HFFc6 (cell line): ENCODE measurements at regions not wholly inside any gene's neighbourhood (a gene's known extent, or its start where the extent isn't known, plus 50 kb on each side); places are given as distances from the start of the nearest gene placed in this dataset.
"Not testable (repeated sequence)": the region's sequence is repeated elsewhere in the genome, so short reads cannot be mapped to it uniquely, and the experiment has no call there.

ENCODE experiments used
- DNase-seq: peaks from one replicate; pipeline ENCODE4 v3.0.0-alpha.2; 2018
- H3K27ac Mint-ChIP-seq: 2 replicates; pipeline ENCODE4 v1.8.0; 2020; ENCODE audit warnings: mild to moderate bottlenecking, mixed read lengths
- H3K27me3 Mint-ChIP-seq: 2 replicates; pipeline ENCODE4 v1.8.0; 2021; ENCODE audit warnings: mild to moderate bottlenecking, moderate library complexity, mixed read lengths; ENCODE audit not compliant: insufficient read depth
- H3K36me3 Mint-ChIP-seq: 2 replicates; pipeline ENCODE4 v1.8.0; 2021; ENCODE audit warnings: low read depth, mixed read lengths
- H3K4me1 Mint-ChIP-seq: 2 replicates; pipeline ENCODE4 v1.8.0; 2020; ENCODE audit warnings: low read depth, mixed read lengths
- H3K4me3 Mint-ChIP-seq: 2 replicates; pipeline ENCODE4 v1.8.0; 2020; ENCODE audit warnings: mild to moderate bottlenecking, moderate library complexity, mixed read lengths
- H3K9me3 Mint-ChIP-seq: 2 replicates; pipeline ENCODE4 v1.8.0; 2020; ENCODE audit warnings: mild to moderate bottlenecking, mixed read lengths
- CTCF ChIP-seq: fragments of 200-600 bp; sonication (generic); IDR thresholded peaks from 2 replicates; pipeline ENCODE4 v1.5.0; 2021; ENCODE audit warnings: antibody characterized with exemption, mild to moderate bottlenecking

GRCh38 chr12:89194683-89195082 is 157.6 kb downstream of the DUSP6 start:
- H3K36me3 Mint-ChIP-seq: peaks cover under 1% of the 10 kb centered on the region; the same call in 1 of the 2 replicates
- no peaks in the 10 kb centered on the region; the same call in 1 of the 2 replicates for H3K27me3 Mint-ChIP-seq
- no peaks in the 10 kb centered on the region for H3K4me1 Mint-ChIP-seq
- no peak for TF ChIP-seq CTCF
- no peak overlapping the region for H3K27ac Mint-ChIP-seq
- no peak for DNase-seq
- H3K9me3 Mint-ChIP-seq: peaks cover 4% of the 10 kb centered on the region
- H3K4me3 Mint-ChIP-seq: no peak overlapping the region

- Mint-ChIP-seq H3K4me1 (no peaks in the 10 kb centered on the region), H3K4me3 (no peak overlapping the region), H3K36me3 (peaks cover 15% of the 10 kb centered on the region), H3K27ac (peak overlapping the region; percentile 57), H3K9me3 (peaks cover 19% of the 10 kb centered on the region), H3K27me3 (no peaks in the 10 kb centered on the region)
- no peak for TF ChIP-seq CTCF
- DNase-seq: peak; percentile 23
These were observed 159.9 kb downstream of the DUSP6 start for GRCh38 chr12:89192429-89192828.

DNA sequence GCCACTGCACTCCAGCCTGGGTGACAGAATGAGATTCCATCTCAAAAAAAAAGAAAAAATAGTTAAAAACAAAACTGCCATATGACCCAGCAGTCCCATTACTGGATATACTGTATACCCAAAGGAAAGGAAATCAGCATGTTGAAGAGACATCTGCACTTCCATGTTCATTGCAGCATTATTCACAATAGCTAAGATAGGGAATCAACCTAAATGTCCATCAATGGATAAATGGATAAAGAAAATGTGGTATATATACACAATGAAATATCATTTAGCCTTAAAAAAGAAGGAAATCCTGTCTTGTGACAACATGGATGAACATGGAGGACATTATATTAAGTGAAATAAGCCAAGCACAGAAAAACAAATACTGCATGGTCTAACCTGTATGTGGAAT is 160.7 kb downstream of the DUSP6 start:
- H3K36me3 Mint-ChIP-seq: peaks cover 15% of the 10 kb centered on the region
- DNase-seq, H3K4me3 Mint-ChIP-seq, H3K4me1 Mint-ChIP-seq, H3K27ac Mint-ChIP-seq, H3K27me3 Mint-ChIP-seq: not testable (repeated sequence)
- peaks cover 19% of the 10 kb centered on the region for H3K9me3 Mint-ChIP-seq

DNA sequence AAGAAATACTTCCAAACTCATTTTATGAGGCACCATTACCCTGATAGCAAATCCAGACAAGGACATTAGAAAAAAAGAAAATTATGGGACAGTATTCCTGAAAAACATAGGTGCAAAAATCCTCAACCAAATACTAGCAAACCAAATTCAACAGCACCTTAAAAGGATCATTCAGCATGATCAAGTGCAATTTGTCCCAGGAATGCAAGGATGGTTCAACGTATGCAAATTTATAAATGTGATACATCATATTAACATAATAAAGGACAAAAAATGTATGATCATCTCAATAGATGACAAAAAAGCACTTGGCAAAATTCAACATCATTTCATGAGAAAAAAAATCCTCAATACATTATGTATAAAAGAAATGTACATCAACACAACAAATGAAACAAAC is 162.9 kb downstream of the DUSP6 start:
- H3K27ac Mint-ChIP-seq: no peak overlapping the region
- H3K4me3 Mint-ChIP-seq: no peak overlapping the region
- no peak for DNase-seq
- peaks cover 15% of the 10 kb centered on the region for H3K36me3 Mint-ChIP-seq
- no peaks in the 10 kb centered on the region; the same call in 1 of the 2 replicates for H3K27me3 Mint-ChIP-seq
- TF ChIP-seq CTCF: no peak
- H3K4me1 Mint-ChIP-seq: peaks cover 10% of the 10 kb centered on the region
- H3K9me3 Mint-ChIP-seq: peaks cover 19% of the 10 kb centered on the region

- no peaks in the 10 kb centered on the region; the same call in 1 of the 2 replicates for H3K27me3 Mint-ChIP-seq
- no peak for TF ChIP-seq CTCF
- H3K9me3 Mint-ChIP-seq: peaks cover 19% of the 10 kb centered on the region
- peaks cover 15% of the 10 kb centered on the region for H3K36me3 Mint-ChIP-seq
- H3K4me1 Mint-ChIP-seq: peaks cover 13% of the 10 kb centered on the region
- no peak for DNase-seq
- H3K4me3 Mint-ChIP-seq: no peak overlapping the region
- no peak overlapping the region for H3K27ac Mint-ChIP-seq
These were observed 164.8 kb downstream of the DUSP6 start for GRCh38 chr12:89187507-89187906.

DNA sequence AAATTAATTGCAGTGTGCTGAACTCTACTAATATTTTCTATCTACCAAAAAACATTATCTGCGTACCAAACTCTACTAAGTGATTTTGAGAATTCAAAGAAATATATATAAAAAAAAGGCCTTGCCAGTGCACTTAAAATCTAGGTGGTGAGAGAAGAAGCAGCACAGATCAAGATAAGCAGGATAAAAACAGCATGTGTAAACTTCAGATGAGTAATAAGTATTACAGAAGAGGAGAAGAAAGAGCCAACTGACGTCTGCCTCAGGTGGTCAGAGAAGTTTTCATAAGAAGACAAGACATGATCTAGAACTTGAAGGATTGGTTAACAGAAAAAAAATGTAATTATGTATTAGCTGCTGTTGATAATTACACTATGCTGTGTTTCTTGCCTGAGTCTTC is 166.4 kb downstream of the DUSP6 start:
- TF ChIP-seq CTCF: no peak
- DNase-seq: no peak
- Mint-ChIP-seq H3K4me1 (peaks cover 29% of the 10 kb centered on the region), H3K4me3 (no peak overlapping the region), H3K27me3 (no peaks in the 10 kb centered on the region; the same call in 1 of the 2 replicates), H3K9me3 (peaks cover 19% of the 10 kb centered on the region), H3K27ac (no peak overlapping the region), H3K36me3 (peaks cover 15% of the 10 kb centered on the region)
